Fibroblast of lung (primary cell): ENCODE measurements at regions not wholly inside any gene's neighbourhood (a gene's known extent, or its start where the extent isn't known, plus 50 kb on each side); places are given as distances from the start of the nearest gene placed in this dataset.

Experiments used
- CTCF ChIP-seq, 2 donors: IDR thresholded peaks in 1 of 2; conservative IDR thresholded peaks in 1 of 2; 1 replicate in 1 of 2; 2 replicates in 1 of 2; pipeline ENCODE4 v1.5.1; 2011 to 2012; ENCODE audit warnings: low read length in 2 of 2, control low read depth in 1 of 2, inconsistent platforms in 1 of 2, low read depth in 1 of 2, mild to moderate bottlenecking in 1 of 2
- EZH2 ChIP-seq: IDR thresholded peaks from 2 replicates; pipeline ENCODE4 v1.5.1; 2012; ENCODE audit warnings: low read length, control low read depth, mild to moderate bottlenecking; ENCODE audit errors: missing control alignments

GRCh38 chr7:93720106-93720505 lies 145.6 kb upstream of the CALCR start:
- TF ChIP-seq CTCF (conservative IDR thresholded peaks at IDR 0.05 in 1 of 2, IDR thresholded peaks at IDR 0.05 in 1 of 2; ENCODE audit: low read depth in 1 of 2, low read length in 2 of 2): no peak
- TF ChIP-seq EZH2: no peak
